ACHN (cell line): ENCODE measurements at regions not wholly inside any gene's neighbourhood (a gene's known extent, or its start where the extent isn't known, plus 50 kb on each side); places are given as distances from the start of the nearest gene placed in this dataset.

Source experiments
- DNase-seq: peaks from one replicate; pipeline ENCODE4 v3.0.0-alpha.2; 2015
- in situ Hi-C: cut with HindIII; loops from 2 replicates; pipeline ENCODE4 v1.10.0; 2017; ENCODE audit warnings: low sequenced_read_pairs, low pct_ligation_motif_present, low pct_unique_long_range_greater_than_20kb

GRCh38 chr15:91670108-91670507, 183.4 kb upstream of the SLCO3A1 start:
- DNase-seq, result no peak
- in situ Hi-C loops, result no loop called here

GRCh38 chr15:91678003-91678402, 175.5 kb upstream of the SLCO3A1 start:
- in situ Hi-C loops, result no loop called here

GRCh38 chr15:91679447-91679846, 174.1 kb upstream of the SLCO3A1 start:
- in situ Hi-C loops, result no loop called here
- no peak for DNase-seq

More at GRCh38 chr15:91678003-91678402, 175.5 kb upstream of the SLCO3A1 start:
- DNase-seq, result no peak

GRCh38 chr15:91685436-91685835, 168.1 kb upstream of the SLCO3A1 start:
- in situ Hi-C loops, result no loop called here
- DNase-seq, result no peak

- no peak for DNase-seq
- in situ Hi-C loops, result no loop called here
Measured at GRCh38 chr15:91688811-91689210, 164.7 kb upstream of the SLCO3A1 start.

- no peak for DNase-seq
- in situ Hi-C loops, result no loop called here
Measured at GRCh38 chr15:91689377-91689776, 164.1 kb upstream of the SLCO3A1 start.

GRCh38 chr15:91692596-91692995, 160.9 kb upstream of the SLCO3A1 start:
- in situ Hi-C loops, result no loop called here
- no peak for DNase-seq

GRCh38 chr15:91694131-91694830, 159.2 kb upstream of the SLCO3A1 start:
- in situ Hi-C loops, result no loop called here
- DNase-seq, result no peak

- no peak for DNase-seq
- in situ Hi-C loops, result no loop called here
Measured at GRCh38 chr15:91694831-91695210, 158.7 kb upstream of the SLCO3A1 start.

GRCh38 chr15:91695799-91696198, 157.7 kb upstream of the SLCO3A1 start:
- no peak for DNase-seq
- in situ Hi-C loops, result no loop called here

GRCh38 chr15:91696981-91697380, 156.5 kb upstream of the SLCO3A1 start:
- in situ Hi-C loops, result no loop called here
- no peak for DNase-seq

GRCh38 chr15:91698241-91698640, 155.3 kb upstream of the SLCO3A1 start:
- in situ Hi-C loops, result no loop called here

GRCh38 chr15:91699741-91700140, 153.8 kb upstream of the SLCO3A1 start:
- no peak for DNase-seq
- in situ Hi-C loops, result no loop called here

More at GRCh38 chr15:91698241-91698640, 155.3 kb upstream of the SLCO3A1 start:
- no peak for DNase-seq

GRCh38 chr15:91703274-91703673, 150.2 kb upstream of the SLCO3A1 start:
- in situ Hi-C loops, result no loop called here
- DNase-seq, result no peak

GRCh38 chr15:91704343-91704742, 149.2 kb upstream of the SLCO3A1 start:
- DNase-seq, result no peak
- in situ Hi-C loops, result no loop called here

- DNase-seq, result peak; percentile 69
- in situ Hi-C loops, result no loop called here
Measured at GRCh38 chr15:91706322-91707032, 147.0 kb upstream of the SLCO3A1 start.

GRCh38 chr15:91710080-91710698, 143.3 kb upstream of the SLCO3A1 start:
- in situ Hi-C loops, result no loop called here
- no peak for DNase-seq

- in situ Hi-C loops, result no loop called here
- DNase-seq, result no peak
Measured at GRCh38 chr15:91711384-91712033, 142.0 kb upstream of the SLCO3A1 start.

GRCh38 chr15:91712286-91712685, 141.2 kb upstream of the SLCO3A1 start:
- in situ Hi-C loops, result no loop called here
- DNase-seq, result no peak
